H1 (cell line): ENCODE measurements at regions not wholly inside any gene's neighbourhood (a gene's known extent, or its start where the extent isn't known, plus 50 kb on each side); places are given as distances from the start of the nearest gene placed in this dataset.

Experiments used
- CTCF ChIA-PET: fragments of 300-600 bp; sonication (Branson Sonifier 250); formaldehyde crosslinking; loops from one replicate; lab custom pipeline; 2021; ENCODE audit not compliant: partially characterized antibody; lab: Charles Lee
- POLR2A ChIA-PET: fragments of 300-600 bp; sonication (Branson Sonifier 250); formaldehyde crosslinking; loops from one replicate; lab custom pipeline; 2021; ENCODE audit warnings: inconsistent platforms; ENCODE audit not compliant: partially characterized antibody; lab: Charles Lee
- DNase-seq, 2 experiments: peaks; one replicate each; pipeline versions ENCODE4 v3.0.0 to v3.0.0-alpha.2; 2010 to 2022; ENCODE audit warnings: low spot score in 2 of 2, low read depth in 1 of 2, mixed read lengths in 1 of 2
- FAIRE-seq: peaks from 2 replicates; lab custom pipeline; 2011; peaks lifted over from hg19 to GRCh38; lab: Jason Lieb, UNC
- H2AFZ ChIP-seq: 2 replicates; pipeline ENCODE4 v1.8.1; 2012; ENCODE audit warnings: low read length, inconsistent platforms
- H2AK5ac ChIP-seq: 2 replicates; pipeline ENCODE4 v1.6.1; 2013; ENCODE audit warnings: low read depth, low read length
- H2BK120ac ChIP-seq: replicated peaks from 2 replicates; pipeline ENCODE3; 2013; ENCODE audit warnings: low read depth, low read length, inconsistent platforms
- H2BK12ac ChIP-seq: 2 replicates; pipeline ENCODE4 v1.6.1; 2013; ENCODE audit warnings: low read depth, low read length
- H2BK15ac ChIP-seq: 2 replicates; pipeline ENCODE4 v1.6.1; 2013; ENCODE audit warnings: low read length
- H2BK20ac ChIP-seq: 2 replicates; pipeline ENCODE4 v1.6.1; 2013; ENCODE audit warnings: low read length
- H2BK5ac ChIP-seq: 2 replicates; pipeline ENCODE4 v1.6.1; 2013; ENCODE audit warnings: low read depth, low read length
- H3K14ac ChIP-seq: 2 replicates; pipeline ENCODE4 v1.6.1; 2013; ENCODE audit warnings: inconsistent platforms; ENCODE audit not compliant: insufficient read length
- H3K18ac ChIP-seq: 2 replicates; pipeline ENCODE4 v1.6.1; 2013; ENCODE audit warnings: low read length; ENCODE audit errors: extremely low read depth
- H3K23ac ChIP-seq: 2 replicates; pipeline ENCODE4 v1.6.1; 2013; ENCODE audit warnings: inconsistent platforms; ENCODE audit not compliant: insufficient read length
- H3K23me2 ChIP-seq: 2 replicates; pipeline ENCODE4 v1.6.1; 2013; ENCODE audit warnings: low read depth, low read length
- H3K27ac ChIP-seq: 2 replicates; pipeline ENCODE4 v1.6.1; 2011; ENCODE audit warnings: low read depth, low read length, inconsistent platforms
- H3K27me3 ChIP-seq, 4 experiments: replicated peaks in 1 of 4; 1 replicate in 1 of 4; 2 replicates in 3 of 4; pipeline versions ENCODE4 v1.6.1 to v1.8.1; 2011 to 2013; ENCODE audit warnings: low read length in 3 of 4, mild to moderate bottlenecking in 3 of 4, inconsistent platforms in 2 of 4, mixed read lengths in 2 of 4, moderate library complexity in 1 of 4; ENCODE audit not compliant: control insufficient read depth in 3 of 4, insufficient read depth in 3 of 4; ENCODE audit errors: extremely low read depth in 1 of 4
- H3K36me3 ChIP-seq, 4 experiments: 2 replicates each; pipeline versions ENCODE4 v1.6.1 to v1.8.1; 2011 to 2013; ENCODE audit warnings: mild to moderate bottlenecking in 4 of 4, low read length in 3 of 4, moderate library complexity in 2 of 4, control low read depth in 1 of 4, inconsistent platforms in 1 of 4; ENCODE audit not compliant: insufficient read depth in 4 of 4, control insufficient read depth in 2 of 4
- H3K4ac ChIP-seq: replicated peaks from 2 replicates; pipeline ENCODE3; 2013; ENCODE audit warnings: low read length, low read depth, mixed read lengths, inconsistent platforms; ENCODE audit not compliant: insufficient read length
- H3K4me1 ChIP-seq, 4 experiments: replicated peaks in 1 of 4; 1 replicate in 1 of 4; 2 replicates in 3 of 4; pipeline versions ENCODE4 v1.6.1 to v1.8.1; 2011 to 2013; ENCODE audit warnings: low read length in 3 of 4, inconsistent platforms in 2 of 4, mixed read lengths in 1 of 4; ENCODE audit not compliant: insufficient read depth in 4 of 4, control insufficient read depth in 3 of 4
- H3K4me2 ChIP-seq, 2 experiments: 2 replicates each; pipeline versions ENCODE4 v1.6.1 to v1.8.1; 2011 to 2013; ENCODE audit warnings: low read depth in 2 of 2, low read length in 2 of 2, control low read depth in 1 of 2, inconsistent platforms in 1 of 2, mild to moderate bottlenecking in 1 of 2; ENCODE audit not compliant: insufficient read depth in 1 of 2
- H3K4me3 ChIP-seq, 4 experiments: fragments of 200-600, 300-600 bp in 1 of 4; sonication (generic), shearing (Covaris generic), sonication (Bioruptor Twin) in 1 of 4; 2 replicates each; pipeline versions ENCODE4 v1.5.1 to v1.8.1; 2011 to 2016; ENCODE audit warnings: low read length in 4 of 4, low read depth in 3 of 4, control low read depth in 2 of 4, inconsistent platforms in 2 of 4, mild to moderate bottlenecking in 2 of 4, mixed read lengths in 1 of 4, moderate library complexity in 1 of 4; ENCODE audit not compliant: insufficient read depth in 2 of 4; ENCODE audit errors: extremely low read depth in 1 of 4
- H3K56ac ChIP-seq: replicated peaks from 2 replicates; pipeline ENCODE3; 2013; ENCODE audit warnings: low read depth, mild to moderate bottlenecking, mixed read lengths, low read length, inconsistent platforms; ENCODE audit not compliant: insufficient read length
- H3K79me1 ChIP-seq: 2 replicates; pipeline ENCODE4 v1.6.1; 2013; ENCODE audit warnings: low read depth, low read length, control low read depth
- H3K79me2 ChIP-seq, 2 experiments: 2 replicates each; pipeline versions ENCODE4 v1.6.1 to v1.8.1; 2012 to 2013; ENCODE audit warnings: low read length in 2 of 2, mild to moderate bottlenecking in 2 of 2, inconsistent platforms in 1 of 2; ENCODE audit not compliant: insufficient read depth in 2 of 2, control insufficient read depth in 1 of 2
- H3K9ac ChIP-seq, 4 experiments: replicated peaks in 1 of 4; 1 replicate in 1 of 4; 2 replicates in 3 of 4; pipeline versions ENCODE4 v1.6.1 to v1.8.1; 2011 to 2013; ENCODE audit warnings: low read depth in 3 of 4, low read length in 3 of 4, control low read depth in 2 of 4, mild to moderate bottlenecking in 2 of 4, moderate library complexity in 2 of 4, inconsistent platforms in 1 of 4; ENCODE audit errors: extremely low read depth in 1 of 4
- H3K9me3 ChIP-seq, 2 experiments: 2 replicates each; pipeline versions ENCODE4 v1.6.1 to v1.8.1; 2012 to 2013; ENCODE audit warnings: mild to moderate bottlenecking in 2 of 2, moderate library complexity in 2 of 2, control low read depth in 1 of 2, inconsistent platforms in 1 of 2, low read depth in 1 of 2, low read length in 1 of 2, mixed read lengths in 1 of 2; ENCODE audit not compliant: insufficient read depth in 2 of 2
- H4K20me1 ChIP-seq, 2 experiments: replicated peaks in 1 of 2; 2 replicates each; pipeline versions ENCODE3 to v1.8.1; 2011 to 2013; ENCODE audit warnings: inconsistent platforms in 2 of 2, low read length in 2 of 2, mild to moderate bottlenecking in 1 of 2; ENCODE audit not compliant: insufficient read depth in 2 of 2, control insufficient read depth in 1 of 2
- H4K5ac ChIP-seq: 2 replicates; pipeline ENCODE4 v1.6.1; 2013; ENCODE audit warnings: low read length, low read depth, mixed read lengths, inconsistent platforms; ENCODE audit not compliant: insufficient read length
- H4K8ac ChIP-seq: 2 replicates; pipeline ENCODE4 v1.8.0; 2013; ENCODE audit warnings: mild to moderate bottlenecking, moderate library complexity, low read length, inconsistent platforms; ENCODE audit not compliant: insufficient read depth; ENCODE audit errors: extremely low read depth
- H4K91ac ChIP-seq: replicated peaks from 2 replicates; pipeline ENCODE3; 2013; ENCODE audit warnings: low read length, mixed read lengths, inconsistent platforms; ENCODE audit not compliant: insufficient read length
- CBX8 ChIP-seq: fragments of 300-800, 300-1000 bp; sonication (generic); IDR thresholded peaks from 2 replicates; pipeline ENCODE4 v1.7.1; 2016; ENCODE audit warnings: low read depth, low read length, borderline replicate concordance
- CREB1 ChIP-seq: IDR thresholded peaks from 2 replicates; pipeline ENCODE4 v1.6.1; 2012; ENCODE audit warnings: inconsistent platforms
- CTCF ChIP-seq, 3 experiments: IDR thresholded peaks; 1 replicate in 2 of 3; 2 replicates in 1 of 3; pipeline versions ENCODE4 v1.5.1 to v1.6.1; 2011; ENCODE audit warnings: low read length in 3 of 3, mild to moderate bottlenecking in 3 of 3, inconsistent platforms in 2 of 3, low read depth in 1 of 3, moderate library complexity in 1 of 3; ENCODE audit not compliant: insufficient read depth in 1 of 3; ENCODE audit errors: control extremely low read depth in 1 of 3
- FOSL1 ChIP-seq: IDR thresholded peaks from 2 replicates; pipeline ENCODE4 v1.6.1; 2011; ENCODE audit warnings: mild to moderate bottlenecking, low read depth, low read length, moderate library complexity; ENCODE audit not compliant: insufficient read depth
- RFX5 ChIP-seq: IDR thresholded peaks from 2 replicates; pipeline ENCODE4 v1.6.1; 2011; ENCODE audit warnings: low read depth, low read length, improper control_type of control experiment, borderline replicate concordance
- RNF2 ChIP-seq: fragments of 200-900, 300-1000 bp; sonication (generic); IDR thresholded peaks from 2 replicates; pipeline ENCODE4 v1.7.1; 2016; ENCODE audit warnings: borderline replicate concordance, low read depth, mild to moderate bottlenecking, antibody characterized with exemption, low read length; ENCODE audit not compliant: poor library complexity, severe bottlenecking; ENCODE audit errors: missing control alignments
- SP1 ChIP-seq: IDR thresholded peaks from 2 replicates; pipeline ENCODE4 v1.6.1; 2011; ENCODE audit warnings: low read depth, low read length
- TCF12 ChIP-seq: IDR thresholded peaks from 2 replicates; pipeline ENCODE4 v1.6.1; 2011; ENCODE audit warnings: low read depth, mild to moderate bottlenecking, low read length

GRCh38 chr2:5119046-5119445, 573.1 kb upstream of the SOX11 start:
- Histone ChIP-seq H2AFZ (no peak overlapping the region), H2BK5ac (no peak overlapping the region), H2BK20ac (no peak overlapping the region), H3K14ac (no peak overlapping the region), H4K91ac (no peak overlapping the region), H3K79me2 (no peaks in the 10 kb centered on the region), H3K18ac (no peak overlapping the region), H3K4ac (no peak overlapping the region), H3K79me1 (no peaks in the 10 kb centered on the region), H3K4me1 (no peaks in the 10 kb centered on the region), H3K56ac (no peak overlapping the region), H4K5ac (no peak overlapping the region), H3K36me3 (peaks cover 0 to under 1% (median 0%) of the 10 kb centered on the region in 4 experiments; a peak in 2 of 8 replicates), H2BK120ac (no peak overlapping the region), H3K27me3 (no peaks in the 10 kb centered on the region), H3K4me3 (no peak overlapping the region), H2BK12ac (no peak overlapping the region), H2BK15ac (no peak overlapping the region), H3K9ac (no peak overlapping the region), H3K27ac (no peak overlapping the region), H4K8ac (no peak overlapping the region), H3K23me2 (no peaks in the 10 kb centered on the region), H2AK5ac (no peak overlapping the region), H4K20me1 (no peaks in the 10 kb centered on the region), H3K23ac (no peak overlapping the region), H3K4me2 (no peak overlapping the region), H3K9me3 (peaks cover 1 to 9% of the 10 kb centered on the region in 2 experiments; a peak in 3 of 4 replicates)
- no peak for FAIRE-seq
- CTCF ChIA-PET, result no interaction called here
- POLR2A ChIA-PET, result no interaction called here
- DNase-seq, result no peak
- no peak for TF ChIP-seq CREB1
- no peak for TF ChIP-seq RNF2
- no peak for TF ChIP-seq CBX8
- TF ChIP-seq RFX5, result no peak
- TF ChIP-seq SP1, result no peak
- TF ChIP-seq CTCF (IDR thresholded peaks at IDR 0.05; ENCODE audit: control extremely low read depth in 1 of 3, insufficient read depth in 1 of 3, low read depth in 1 of 3, low read length in 3 of 3), result no peak
- no peak for TF ChIP-seq TCF12
- no peak for TF ChIP-seq FOSL1
